GM10266 (cell line): ENCODE measurements at regions not wholly inside any gene's neighbourhood (a gene's known extent, or its start where the extent isn't known, plus 50 kb on each side); places are given as distances from the start of the nearest gene placed in this dataset.

Experiments
- DNase-seq: peaks from one replicate; pipeline ENCODE4 v3.0.0; 2012; ENCODE audit errors: extremely low spot score
- CTCF ChIP-seq: IDR thresholded peaks from 2 replicates; pipeline ENCODE4 v1.5.1; 2012; ENCODE audit warnings: mild to moderate bottlenecking, low read depth; ENCODE audit not compliant: control insufficient read depth, insufficient read depth; ENCODE audit errors: missing control alignments

GRCh38 chr12:13374793-13375192 is 178.3 kb downstream of the EMP1 start:
- no peak for TF ChIP-seq CTCF
- no peak for DNase-seq

DNA sequence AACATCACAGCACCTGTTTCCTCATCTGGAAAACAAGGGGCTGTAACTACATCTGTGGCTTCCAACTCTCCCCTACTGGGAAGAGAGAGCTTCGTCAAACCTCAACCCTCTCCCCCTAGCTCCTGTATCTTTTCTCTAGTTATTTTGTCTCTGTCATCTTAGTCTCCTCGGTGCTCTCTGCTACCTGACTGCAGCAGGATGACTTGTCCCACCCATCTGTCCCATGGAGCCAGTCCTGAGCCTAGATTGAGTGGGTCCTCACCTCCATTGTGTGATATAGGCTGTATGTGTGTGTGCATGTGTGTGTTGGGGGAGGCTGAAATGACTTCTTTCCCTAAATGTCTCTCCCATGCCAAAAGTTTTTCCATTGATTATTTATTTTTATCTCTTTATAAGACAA is 177.3 kb downstream of the EMP1 start:
- no peak for DNase-seq

DNA sequence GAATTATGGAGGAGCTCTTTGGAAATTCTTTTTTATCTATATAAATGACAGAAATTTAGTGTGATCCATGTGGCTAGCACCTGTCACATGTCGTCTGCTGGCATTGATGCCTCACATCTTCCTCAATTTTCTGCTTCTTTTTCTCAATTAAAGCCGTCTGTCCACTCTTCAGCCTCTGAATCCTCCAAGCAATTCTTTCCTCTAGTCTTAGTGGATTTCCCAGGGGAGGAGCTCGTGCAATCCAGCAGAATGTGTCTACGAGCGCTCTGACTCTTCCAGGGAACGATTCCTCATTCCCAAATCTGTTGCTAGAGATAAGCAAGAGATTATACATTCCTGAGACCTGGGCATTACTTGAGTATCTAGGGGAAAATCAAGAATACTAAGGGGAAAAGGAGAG is 176.6 kb downstream of the EMP1 start:
- DNase-seq, result no peak
- TF ChIP-seq CTCF, result no peak

More for the DNA sequence above, 177.3 kb downstream of the EMP1 start:
- no peak for TF ChIP-seq CTCF

DNA sequence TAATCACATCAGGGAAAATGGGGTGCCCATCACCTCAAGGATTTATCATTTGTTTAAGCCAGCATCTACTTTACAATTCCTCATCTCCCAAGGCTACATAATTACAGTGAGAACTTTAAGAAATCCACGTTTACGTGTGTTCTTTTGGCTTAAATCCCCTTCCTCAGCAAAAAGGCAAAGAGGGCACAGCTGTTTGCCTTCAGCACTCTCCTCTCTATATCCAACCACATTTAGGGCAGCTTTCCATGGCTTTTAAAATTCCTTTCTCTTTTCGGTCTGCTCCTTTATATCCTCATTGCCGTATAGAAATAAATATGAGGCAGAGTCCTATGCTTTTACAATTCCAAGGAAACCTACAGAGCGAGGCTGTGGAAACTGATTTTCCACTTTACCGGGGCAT is 175.9 kb downstream of the EMP1 start:
- TF ChIP-seq CTCF, result no peak
- no peak for DNase-seq

GRCh38 chr12:13371797-13372196 is 175.3 kb downstream of the EMP1 start:
- DNase-seq, result no peak
- TF ChIP-seq CTCF, result no peak

DNA sequence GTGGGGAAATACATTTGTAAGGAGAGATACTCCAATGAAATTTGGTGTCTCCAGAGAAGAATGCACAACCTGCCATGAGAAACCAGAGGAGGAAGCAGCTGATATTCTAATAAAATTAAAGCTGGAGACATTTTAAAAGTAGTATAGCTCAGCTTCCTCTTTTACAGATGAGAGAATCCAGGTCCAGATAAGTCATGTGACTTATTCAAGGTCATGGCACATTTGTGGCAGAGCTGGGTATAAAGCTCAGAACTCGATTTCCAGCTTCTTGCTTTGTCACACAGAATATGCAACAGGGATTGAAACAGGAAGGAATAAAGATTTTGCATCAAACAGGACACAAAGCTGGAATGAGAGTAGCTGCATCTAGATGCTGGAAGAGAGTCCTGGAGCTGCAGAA is 174.8 kb downstream of the EMP1 start:
- no peak for DNase-seq
- no peak for TF ChIP-seq CTCF

DNA sequence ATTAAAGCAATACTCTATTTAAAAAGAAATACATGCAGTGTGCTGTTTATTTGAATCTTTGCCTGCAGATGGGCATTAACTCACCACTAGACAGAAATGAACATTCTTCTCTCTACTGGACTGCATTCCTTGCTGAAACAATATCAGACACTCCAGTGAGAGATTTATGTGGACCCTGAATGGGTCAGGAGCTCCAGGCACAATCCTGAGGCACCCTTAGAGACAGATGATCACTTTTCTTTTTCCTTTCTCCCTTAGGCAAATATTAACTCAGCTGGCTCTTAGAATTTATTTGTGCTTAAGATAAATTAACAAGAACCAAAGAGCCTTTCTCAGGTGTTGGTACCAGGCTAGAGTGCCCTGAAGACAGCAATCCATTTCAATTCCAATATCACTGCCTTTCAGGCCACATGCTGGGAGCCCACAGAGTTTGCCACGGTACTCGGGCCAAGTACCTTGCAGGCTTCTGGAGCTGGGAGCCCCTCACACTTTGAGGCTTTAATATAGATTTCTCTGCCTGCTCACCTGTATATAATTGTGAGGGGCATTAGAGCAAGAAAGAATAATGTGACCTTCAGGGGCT is 173.0 kb downstream of the EMP1 start:
- no peak for TF ChIP-seq CTCF

DNA sequence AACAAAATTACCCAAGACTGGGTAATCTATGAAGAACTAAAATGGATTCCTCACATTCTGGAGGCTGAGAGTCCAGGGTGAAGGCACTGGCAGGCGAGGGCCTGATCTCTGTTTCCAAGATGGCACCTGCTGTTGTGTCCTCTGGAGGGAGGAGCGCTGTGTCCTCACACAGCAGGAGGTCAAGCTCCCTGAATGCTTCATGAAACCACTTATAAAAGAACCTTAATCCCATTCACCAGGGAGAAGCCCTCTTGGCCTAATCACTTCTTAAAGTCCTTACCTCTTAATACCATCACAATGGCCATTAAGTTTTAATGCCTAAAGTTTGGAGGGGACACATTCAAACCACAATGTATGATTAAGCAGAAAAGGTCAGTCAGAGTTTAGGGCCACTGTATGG is 172.4 kb downstream of the EMP1 start:
- TF ChIP-seq CTCF, result no peak
- no peak for DNase-seq

More for the DNA sequence above, 173.0 kb downstream of the EMP1 start:
- no peak for DNase-seq
